Endothelial cell of umbilical vein (primary cell): ENCODE measurements at regions not wholly inside any gene's neighbourhood (a gene's known extent, or its start where the extent isn't known, plus 50 kb on each side); places are given as distances from the start of the nearest gene placed in this dataset.
"Not testable (repeated sequence)": the region's sequence is repeated elsewhere in the genome, so short reads cannot be mapped to it uniquely, and the experiment has no call there.

ENCODE experiments used
- EZH2 ChIP-seq: IDR thresholded peaks from 2 replicates; pipeline ENCODE4 v1.6.1; 2012; ENCODE audit warnings: borderline replicate concordance, low read depth, mild to moderate bottlenecking, moderate library complexity, low read length, inconsistent platforms; ENCODE audit not compliant: severe bottlenecking
- MAX ChIP-seq: IDR thresholded peaks from 2 replicates; pipeline ENCODE4 v1.6.1; 2011; ENCODE audit not compliant: insufficient read depth, insufficient read length
- TF ChIP-seq, protein P1 (sequence below), 2 donors: IDR thresholded peaks; 1 replicate in 1 of 2; 2 replicates in 1 of 2; pipeline ENCODE4 v1.5.1; 2011; ENCODE audit warnings: low read length in 2 of 2, mild to moderate bottlenecking in 2 of 2, moderate library complexity in 2 of 2, control low read depth in 1 of 2, inconsistent platforms in 1 of 2, low read depth in 1 of 2; ENCODE audit not compliant: insufficient read depth in 1 of 2; ENCODE audit errors: extremely low read depth in 1 of 2

GRCh38 chr9:63333083-63333482, 1951.9 kb downstream of the FOXD4L5 start:
- TF ChIP-seq, protein P1, sequence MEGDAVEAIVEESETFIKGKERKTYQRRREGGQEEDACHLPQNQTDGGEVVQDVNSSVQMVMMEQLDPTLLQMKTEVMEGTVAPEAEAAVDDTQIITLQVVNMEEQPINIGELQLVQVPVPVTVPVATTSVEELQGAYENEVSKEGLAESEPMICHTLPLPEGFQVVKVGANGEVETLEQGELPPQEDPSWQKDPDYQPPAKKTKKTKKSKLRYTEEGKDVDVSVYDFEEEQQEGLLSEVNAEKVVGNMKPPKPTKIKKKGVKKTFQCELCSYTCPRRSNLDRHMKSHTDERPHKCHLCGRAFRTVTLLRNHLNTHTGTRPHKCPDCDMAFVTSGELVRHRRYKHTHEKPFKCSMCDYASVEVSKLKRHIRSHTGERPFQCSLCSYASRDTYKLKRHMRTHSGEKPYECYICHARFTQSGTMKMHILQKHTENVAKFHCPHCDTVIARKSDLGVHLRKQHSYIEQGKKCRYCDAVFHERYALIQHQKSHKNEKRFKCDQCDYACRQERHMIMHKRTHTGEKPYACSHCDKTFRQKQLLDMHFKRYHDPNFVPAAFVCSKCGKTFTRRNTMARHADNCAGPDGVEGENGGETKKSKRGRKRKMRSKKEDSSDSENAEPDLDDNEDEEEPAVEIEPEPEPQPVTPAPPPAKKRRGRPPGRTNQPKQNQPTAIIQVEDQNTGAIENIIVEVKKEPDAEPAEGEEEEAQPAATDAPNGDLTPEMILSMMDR (IDR thresholded peaks at IDR 0.05; ENCODE audit: extremely low read depth in 1 of 2, insufficient read depth in 1 of 2, low read depth in 1 of 2, low read length in 2 of 2), result not testable (repeated sequence)
- not testable (repeated sequence) for TF ChIP-seq MAX, EZH2
